Activated CD8-positive, alpha-beta memory T cell treated with anti-CD3 and anti-CD28 coated beads for 36 hours (primary cell): ENCODE measurements at regions not wholly inside any gene's neighbourhood (a gene's known extent, or its start where the extent isn't known, plus 50 kb on each side); places are given as distances from the start of the nearest gene placed in this dataset.

ENCODE experiments used
- CTCF ChIA-PET: fragments of 350-600 bp; sonication (Branson Sonifier 250); formaldehyde crosslinking; loops from one replicate; lab custom pipeline; 2021; ENCODE audit warnings: antibody characterized with exemption; lab: Charles Lee
- POLR2A ChIA-PET: fragments of 350-600 bp; sonication (Branson Sonifier 250); formaldehyde crosslinking; loops from one replicate; lab custom pipeline; 2021; ENCODE audit warnings: antibody characterized with exemption; lab: Charles Lee

- ChIA-PET POLR2A (no interaction called here), CTCF (interaction anchor here (0.7 kb wide), 1 partner anchor 618 kb away, joined by 3 read pairs; no protein-coding TSS in a partner anchor)
Observed at GRCh38 chr10:78798976-78799730, 269.6 kb upstream of the ZMIZ1 start.

GRCh38 chr10:78800006-78800405 is 268.8 kb upstream of the ZMIZ1 start:
- ChIA-PET CTCF (no interaction called here), POLR2A (no interaction called here)

GRCh38 chr10:78800535-78801320 is 268.0 kb upstream of the ZMIZ1 start:
- ChIA-PET CTCF (no interaction called here), POLR2A (no interaction called here)

- CTCF ChIA-PET: no interaction called here
- POLR2A ChIA-PET: no interaction called here
Observed at GRCh38 chr10:78802431-78802830, 266.3 kb upstream of the ZMIZ1 start.

- POLR2A ChIA-PET: interaction anchor here (0.5 kb wide), 1 partner anchor 45 kb away, joined by 3 read pairs; no protein-coding TSS in a partner anchor
- CTCF ChIA-PET: interaction anchor here (0.5 kb wide), 1 partner anchor 556 kb away, joined by 3 read pairs; no protein-coding TSS in a partner anchor
Observed at GRCh38 chr10:78802866-78803265, 265.9 kb upstream of the ZMIZ1 start.

- ChIA-PET POLR2A (interaction anchor here (0.5 kb wide), 1 partner anchor 46 kb away, joined by 3 read pairs; no protein-coding TSS in a partner anchor), CTCF (no interaction called here)
Observed at GRCh38 chr10:78803710-78804109, 265.1 kb upstream of the ZMIZ1 start.

GRCh38 chr10:78804411-78805032 is 264.2 kb upstream of the ZMIZ1 start:
- POLR2A ChIA-PET: no interaction called here

GRCh38 chr10:78805176-78805575 is 263.6 kb upstream of the ZMIZ1 start:
- CTCF ChIA-PET: no interaction called here
- POLR2A ChIA-PET: no interaction called here

More at GRCh38 chr10:78804411-78805032, 264.2 kb upstream of the ZMIZ1 start:
- CTCF ChIA-PET: no interaction called here

- ChIA-PET CTCF (no interaction called here), POLR2A (no interaction called here)
Observed at GRCh38 chr10:78806681-78807221, 262.0 kb upstream of the ZMIZ1 start.

GRCh38 chr10:78807504-78808203 is 261.1 kb upstream of the ZMIZ1 start:
- ChIA-PET POLR2A (no interaction called here), CTCF (no interaction called here)

- ChIA-PET POLR2A (no interaction called here), CTCF (no interaction called here)
Observed at GRCh38 chr10:78808286-78808685, 260.5 kb upstream of the ZMIZ1 start.

GRCh38 chr10:78808736-78809367 is 259.9 kb upstream of the ZMIZ1 start:
- CTCF ChIA-PET: no interaction called here
- POLR2A ChIA-PET: no interaction called here

GRCh38 chr10:78811174-78811573 is 257.6 kb upstream of the ZMIZ1 start:
- POLR2A ChIA-PET: no interaction called here
- CTCF ChIA-PET: no interaction called here

GRCh38 chr10:78812571-78813318 is 256.0 kb upstream of the ZMIZ1 start:
- ChIA-PET CTCF (no interaction called here), POLR2A (no interaction called here)

GRCh38 chr10:78813526-78813925 is 255.2 kb upstream of the ZMIZ1 start:
- ChIA-PET POLR2A (no interaction called here), CTCF (no interaction called here)

- CTCF ChIA-PET: no interaction called here
- POLR2A ChIA-PET: no interaction called here
Observed at GRCh38 chr10:78813998-78814399, 254.8 kb upstream of the ZMIZ1 start.

- ChIA-PET POLR2A (no interaction called here), CTCF (interaction anchor here (0.7 kb wide), 1 partner anchor 9 kb away, joined by 3 read pairs; no protein-coding TSS in a partner anchor)
Observed at GRCh38 chr10:78814407-78814806, 254.4 kb upstream of the ZMIZ1 start.

- POLR2A ChIA-PET: no interaction called here
- CTCF ChIA-PET: no interaction called here
Observed at GRCh38 chr10:78815702-78816334, 252.9 kb upstream of the ZMIZ1 start.
